ENCODE measurements at regions not wholly inside any gene's neighbourhood (a gene's known extent, or its start where the extent isn't known, plus 50 kb on each side); places are given as distances from the start of the nearest gene placed in this dataset.
"Not testable (repeated sequence)": the region's sequence is repeated elsewhere in the genome, so short reads cannot be mapped to it uniquely, and the experiment has no call there.

GRCh38 chr15:92705764-92706163 lies 50.2 kb upstream of the FAM174B start:
- DNase-seq: no peak

- DNase-seq: no peak
Observed at GRCh38 chr15:92706201-92706600, 50.6 kb upstream of the FAM174B start.

GRCh38 chr15:92707880-92708551 lies 52.4 kb upstream of the FAM174B start:
- DNase-seq: no peak

GRCh38 chr15:92708635-92709034 lies 53.1 kb upstream of the FAM174B start:
- no peak for DNase-seq

GRCh38 chr15:92709110-92709790 lies 53.7 kb upstream of the FAM174B start:
- no peak for DNase-seq

GRCh38 chr15:92711457-92711831 lies 55.9 kb upstream of the FAM174B start:
- DNase-seq: no peak

GRCh38 chr15:92714077-92714476 lies 58.5 kb upstream of the FAM174B start:
- DNase-seq: no peak

GRCh38 chr15:92714477-92715401 lies 59.2 kb upstream of the FAM174B start:
- peak; percentile 87 for DNase-seq

GRCh38 chr15:92715758-92716157 lies 60.2 kb upstream of the FAM174B start:
- DNase-seq: no peak

GRCh38 chr15:92719021-92719420 lies 63.4 kb upstream of the FAM174B start:
- DNase-seq: no peak

- DNase-seq: no peak
Observed at GRCh38 chr15:92724144-92724543, 68.6 kb upstream of the FAM174B start.

- DNase-seq: no peak
Observed at GRCh38 chr15:92725171-92725570, 69.6 kb upstream of the FAM174B start.

- no peak for DNase-seq
Observed at GRCh38 chr15:92728266-92728665, 72.7 kb upstream of the FAM174B start.

- DNase-seq: no peak
Observed at GRCh38 chr15:92733090-92733933, 77.7 kb upstream of the FAM174B start.

- DNase-seq: peak; percentile 63
Observed at GRCh38 chr15:92733934-92734521, 78.5 kb upstream of the FAM174B start.

GRCh38 chr15:92739246-92739645 lies 83.7 kb upstream of the FAM174B start:
- not testable (repeated sequence) for DNase-seq

- DNase-seq: no peak
Observed at GRCh38 chr15:92745845-92746271, 90.3 kb upstream of the FAM174B start.

- no peak for DNase-seq
Observed at GRCh38 chr15:92747047-92747446, 91.5 kb upstream of the FAM174B start.

- DNase-seq: no peak
Observed at GRCh38 chr15:92749216-92749615, 93.6 kb upstream of the FAM174B start.

GRCh38 chr15:92749946-92750345 lies 94.4 kb upstream of the FAM174B start:
- DNase-seq: no peak

GRCh38 chr15:92751528-92751927 lies 96.0 kb upstream of the FAM174B start:
- no peak for DNase-seq

- DNase-seq: no peak
Observed at GRCh38 chr15:92753591-92753990, 98.0 kb upstream of the FAM174B start.

All from activated effector memory CD4-positive, alpha-beta T cell treated with anti-CD3 and anti-CD28 coated beads, Interleukin-2, amount 50 U/mL, for 16 hours (primary cell).